ENCODE measurements at regions not wholly inside any gene's neighbourhood (a gene's known extent, or its start where the extent isn't known, plus 50 kb on each side); places are given as distances from the start of the nearest gene placed in this dataset.
"Not testable (repeated sequence)": the region's sequence is repeated elsewhere in the genome, so short reads cannot be mapped to it uniquely, and the experiment has no call there.

GRCh38 chr16:50448981-50449380 is 80.2 kb upstream of the BRD7 start:
- DNase-seq: no peak

GRCh38 chr16:50448522-50448921 is 79.7 kb upstream of the BRD7 start:
- DNase-seq: no peak

GRCh38 chr16:50447386-50447785 is 78.6 kb upstream of the BRD7 start:
- DNase-seq: not testable (repeated sequence)

- no peak for DNase-seq
These were observed 78.1 kb upstream of the BRD7 start for GRCh38 chr16:50446861-50447260.

GRCh38 chr16:50445621-50446555 is 77.1 kb upstream of the BRD7 start:
- no peak for DNase-seq

- DNase-seq: no peak
These were observed 75.7 kb upstream of the BRD7 start for GRCh38 chr16:50444526-50444925.

GRCh38 chr16:50442221-50442620 is 73.4 kb upstream of the BRD7 start:
- no peak for DNase-seq

GRCh38 chr16:50441486-50442157 is 72.8 kb upstream of the BRD7 start:
- no peak for DNase-seq

- no peak for DNase-seq
These were observed 72.2 kb upstream of the BRD7 start for GRCh38 chr16:50440991-50441390.

GRCh38 chr16:50440531-50440930 is 71.7 kb upstream of the BRD7 start:
- no peak for DNase-seq

GRCh38 chr16:50437769-50438437 is 69.1 kb upstream of the BRD7 start:
- DNase-seq: no peak

GRCh38 chr16:50436271-50436670 is 67.5 kb upstream of the BRD7 start:
- no peak for DNase-seq

- DNase-seq: no peak
These were observed 66.2 kb upstream of the BRD7 start for GRCh38 chr16:50434872-50435478.

GRCh38 chr16:50430076-50430475 is 61.3 kb upstream of the BRD7 start:
- DNase-seq: no peak

GRCh38 chr16:50428742-50429141 is 60.0 kb upstream of the BRD7 start:
- no peak for DNase-seq

GRCh38 chr16:50428116-50428515 is 59.3 kb upstream of the BRD7 start:
- no peak for DNase-seq

- no peak for DNase-seq
These were observed 58.3 kb upstream of the BRD7 start for GRCh38 chr16:50427107-50427506.

GRCh38 chr16:50425648-50426047 is 56.9 kb upstream of the BRD7 start:
- DNase-seq: no peak

GRCh38 chr16:50425044-50425443 is 56.3 kb upstream of the BRD7 start:
- DNase-seq: no peak

GRCh38 chr16:50422926-50423325 is 54.1 kb upstream of the BRD7 start:
- no peak for DNase-seq

GRCh38 chr16:50419116-50419515 is 50.3 kb upstream of the BRD7 start:
- DNase-seq: no peak
